ENCODE measurements at regions not wholly inside any gene's neighbourhood (a gene's known extent, or its start where the extent isn't known, plus 50 kb on each side); places are given as distances from the start of the nearest gene placed in this dataset.
"Not testable (repeated sequence)": the region's sequence is repeated elsewhere in the genome, so short reads cannot be mapped to it uniquely, and the experiment has no call there.

DNA sequence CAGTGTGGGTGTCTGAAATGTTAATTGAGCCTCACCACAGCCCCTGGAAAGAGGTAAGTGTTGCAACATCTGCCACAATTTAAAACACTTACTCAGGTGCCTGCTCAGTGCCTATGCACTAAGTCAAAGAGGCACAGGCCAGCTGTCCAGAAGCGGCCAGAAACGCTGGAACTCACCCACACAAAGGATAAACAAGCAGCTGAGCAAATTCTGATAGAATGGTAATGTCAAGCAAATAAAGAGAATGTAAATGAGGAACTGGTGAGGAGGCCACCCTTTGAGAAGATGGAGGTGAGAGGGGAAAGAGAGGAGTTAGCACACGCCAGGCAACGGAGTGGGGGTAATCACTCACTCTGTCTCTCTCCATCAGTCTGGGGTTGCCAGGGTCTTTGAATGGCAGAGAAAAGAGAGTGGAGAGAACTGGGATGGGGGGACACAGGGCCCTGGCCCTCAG lies 67.7 kb upstream of the SERP2 start:
- DNase-seq (ENCODE audit: low spot score), result peak; percentile 23

DNA sequence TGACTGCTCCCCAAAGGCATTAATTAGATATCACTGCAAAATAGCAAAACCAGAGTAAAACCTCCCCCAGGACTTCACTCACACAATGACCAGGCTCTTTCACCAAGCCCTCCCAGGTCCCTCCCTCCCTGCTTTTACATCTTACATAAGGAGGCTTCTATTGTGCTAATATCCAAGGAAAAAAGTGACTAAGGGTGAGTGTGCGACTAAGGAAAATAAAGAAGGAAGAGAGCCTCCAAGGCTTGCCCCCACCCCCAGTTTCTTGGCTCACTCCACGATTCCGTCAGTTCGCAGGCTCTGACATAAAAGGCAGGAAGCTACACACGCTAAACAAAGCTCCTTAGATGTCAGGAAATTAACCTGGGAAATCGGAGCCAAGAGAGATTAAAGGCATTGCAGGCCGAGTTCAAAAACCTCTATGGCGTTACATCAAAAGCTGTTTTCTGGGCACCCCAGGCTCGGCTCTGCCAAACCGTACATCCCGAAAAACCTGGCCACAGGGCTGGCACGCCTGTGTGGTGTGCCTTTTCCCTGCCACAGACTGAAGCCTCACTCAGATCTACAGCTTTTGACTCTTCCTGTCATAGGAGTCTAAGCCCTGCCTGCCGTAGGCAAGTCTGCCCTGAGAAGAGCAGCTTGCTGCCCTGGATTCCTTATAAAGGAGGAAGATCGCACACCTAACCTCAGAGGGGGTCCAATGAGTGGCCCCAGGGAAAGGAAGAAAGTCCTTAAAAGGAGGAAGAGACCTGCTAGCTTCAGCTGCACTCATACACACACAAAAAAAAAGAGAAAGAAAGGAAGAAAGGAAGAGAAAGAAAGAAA lies 67.0 kb upstream of the SERP2 start:
- DNase-seq (ENCODE audit: low spot score), result peak; percentile 99

- DNase-seq (ENCODE audit: low spot score), result no peak
These were observed 66.4 kb upstream of the SERP2 start for GRCh38 chr13:44307255-44307654.

- no peak for DNase-seq (ENCODE audit: low spot score)
These were observed 65.8 kb upstream of the SERP2 start for GRCh38 chr13:44307844-44308243.

- no peak for DNase-seq (ENCODE audit: low spot score)
These were observed 65.3 kb upstream of the SERP2 start for GRCh38 chr13:44308352-44308751.

DNA sequence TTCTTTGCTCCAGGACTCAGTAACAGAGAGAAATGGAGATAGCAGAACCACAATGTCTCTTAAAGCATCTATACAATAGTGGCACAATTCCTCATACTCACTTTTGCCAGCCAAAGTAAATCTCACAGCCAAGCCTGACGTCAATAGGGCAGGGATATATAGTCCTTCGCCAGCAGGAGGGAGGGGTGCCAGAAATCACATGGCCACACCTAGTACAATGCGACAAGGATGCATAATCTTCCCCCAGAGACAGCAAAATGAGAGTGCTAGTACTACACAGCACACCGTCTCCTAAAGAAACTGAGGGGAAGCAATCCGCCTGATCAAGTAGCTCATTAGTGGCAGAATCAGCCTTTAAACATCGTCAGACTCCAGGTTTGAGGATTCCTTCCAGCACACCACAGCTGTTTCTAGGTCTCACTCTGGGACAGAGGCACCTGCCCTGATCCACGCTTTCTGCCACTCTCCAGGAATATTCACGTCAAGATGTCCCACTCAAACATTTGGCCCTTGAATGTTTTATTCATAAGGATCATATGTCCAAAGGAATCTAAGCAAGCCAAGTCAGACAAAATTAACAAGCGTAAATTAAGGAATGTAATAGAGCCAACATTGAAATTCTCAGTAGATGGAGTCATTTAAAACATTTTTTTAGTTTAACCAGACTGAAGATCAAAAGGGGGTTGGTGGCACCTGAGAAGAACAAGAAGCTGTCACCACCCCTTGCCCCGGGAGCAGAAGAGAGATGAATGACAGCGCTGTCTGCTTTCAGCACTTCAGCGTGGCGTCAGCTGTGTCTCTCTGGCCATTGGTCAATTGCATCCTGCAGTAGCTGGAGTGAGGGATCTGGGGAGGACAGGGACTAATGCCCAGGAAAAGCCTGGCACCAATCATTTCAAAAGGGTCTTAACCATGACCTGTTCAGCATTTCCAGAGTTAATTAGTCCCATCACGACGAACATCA lies 63.5 kb upstream of the SERP2 start:
- no peak for DNase-seq (ENCODE audit: low spot score)

DNA sequence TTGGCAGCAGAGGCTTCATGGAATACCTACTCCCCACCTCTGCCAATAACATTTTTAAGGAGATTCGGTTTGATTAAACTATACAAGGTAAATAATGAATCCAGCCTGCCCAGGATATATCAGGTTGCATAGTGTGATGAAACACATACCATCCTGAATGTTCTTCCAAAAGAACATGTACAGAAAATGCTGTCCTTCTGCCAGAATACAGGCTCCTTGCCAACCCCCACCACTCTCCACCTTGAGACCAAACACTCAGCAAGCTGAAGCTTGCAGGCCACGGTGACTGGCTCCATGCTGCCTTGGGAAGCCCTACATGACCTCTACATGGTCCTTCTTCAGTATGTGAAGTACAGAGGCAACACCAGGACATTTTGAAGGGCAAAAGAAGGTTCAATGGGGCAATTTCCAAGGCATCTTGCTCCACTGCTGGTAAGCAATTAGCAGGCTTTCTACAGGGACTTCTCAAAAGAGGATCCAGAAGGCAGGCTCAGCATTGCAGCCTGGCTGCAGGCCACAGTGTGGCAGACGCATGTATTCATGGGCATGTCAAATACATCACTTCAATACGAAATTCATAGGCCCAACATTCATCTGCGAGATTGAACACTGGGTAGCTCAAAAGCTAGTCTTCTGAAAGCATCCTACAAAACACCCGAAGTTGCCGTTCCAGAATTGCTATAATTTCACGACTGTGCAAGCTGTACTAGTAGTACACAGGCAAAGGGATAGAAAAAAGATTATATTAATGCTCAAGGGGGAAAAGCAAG lies 62.4 kb upstream of the SERP2 start:
- DNase-seq (ENCODE audit: low spot score), result no peak

GRCh38 chr13:44312131-44312530 lies 61.5 kb upstream of the SERP2 start:
- DNase-seq (ENCODE audit: low spot score), result no peak

- DNase-seq (ENCODE audit: low spot score), result peak; percentile 81
These were observed 60.6 kb upstream of the SERP2 start for GRCh38 chr13:44312834-44313551.

DNA sequence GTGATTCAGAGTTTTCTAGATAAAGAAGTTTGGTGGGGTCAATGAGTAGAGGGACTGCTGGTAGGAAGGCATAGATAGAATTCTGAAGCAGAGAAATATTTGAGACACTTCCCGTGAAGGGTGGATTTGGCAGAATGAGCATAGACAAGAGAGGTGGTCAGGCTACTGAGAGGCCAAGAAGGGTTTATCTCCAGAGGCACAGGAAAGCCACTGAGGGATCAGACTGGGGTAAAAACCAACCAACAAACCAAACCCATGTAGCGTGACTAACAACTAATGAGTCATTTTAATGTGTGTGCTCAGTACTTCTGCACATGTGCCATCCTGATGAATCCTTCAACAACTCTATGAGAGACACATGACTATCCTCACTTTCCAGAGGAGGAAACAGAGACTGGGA lies 60.0 kb upstream of the SERP2 start:
- peak; percentile 52 for DNase-seq (ENCODE audit: low spot score)

DNA sequence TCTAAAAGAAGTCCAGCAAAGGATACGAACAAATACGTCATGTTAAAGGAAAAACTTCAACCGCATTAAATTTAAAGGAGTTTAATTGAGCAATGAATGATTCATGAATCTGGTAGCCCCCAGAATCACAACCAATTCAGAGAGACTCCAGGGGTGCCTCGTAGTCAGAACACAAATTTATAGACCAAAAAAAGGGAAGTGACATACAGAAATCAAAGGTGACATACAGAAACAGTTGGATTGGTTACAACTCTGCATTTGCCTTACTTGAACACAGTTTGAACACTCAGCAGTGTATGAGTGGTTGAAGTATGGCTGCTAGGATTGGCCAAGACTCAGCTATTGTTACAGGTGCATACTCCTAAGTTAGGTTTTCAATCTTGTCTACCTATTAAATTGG lies 59.5 kb upstream of the SERP2 start:
- not testable (repeated sequence) for DNase-seq (ENCODE audit: low spot score)

DNA sequence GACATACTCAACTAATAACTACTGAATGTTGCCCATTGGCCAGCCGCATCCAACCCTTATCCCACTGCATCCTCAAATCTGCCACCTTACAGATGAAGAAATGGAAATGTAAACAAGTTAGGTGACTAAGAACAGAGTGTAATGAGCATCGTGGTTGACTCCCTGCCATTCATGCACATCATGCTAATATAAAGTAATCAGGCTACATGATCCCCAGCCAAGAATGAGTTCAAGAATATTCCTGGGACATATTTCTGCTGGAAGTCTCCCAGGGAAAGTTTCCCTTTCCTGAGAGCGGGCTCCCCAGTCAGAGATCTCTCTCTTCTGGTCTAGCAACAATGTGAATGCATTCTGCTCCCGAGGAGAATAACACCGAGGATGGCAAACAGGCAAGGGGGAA lies 55.9 kb upstream of the SERP2 start:
- DNase-seq (ENCODE audit: low spot score), result no peak

- DNase-seq (ENCODE audit: low spot score), result no peak
These were observed 55.5 kb upstream of the SERP2 start for GRCh38 chr13:44318161-44318560.

DNA sequence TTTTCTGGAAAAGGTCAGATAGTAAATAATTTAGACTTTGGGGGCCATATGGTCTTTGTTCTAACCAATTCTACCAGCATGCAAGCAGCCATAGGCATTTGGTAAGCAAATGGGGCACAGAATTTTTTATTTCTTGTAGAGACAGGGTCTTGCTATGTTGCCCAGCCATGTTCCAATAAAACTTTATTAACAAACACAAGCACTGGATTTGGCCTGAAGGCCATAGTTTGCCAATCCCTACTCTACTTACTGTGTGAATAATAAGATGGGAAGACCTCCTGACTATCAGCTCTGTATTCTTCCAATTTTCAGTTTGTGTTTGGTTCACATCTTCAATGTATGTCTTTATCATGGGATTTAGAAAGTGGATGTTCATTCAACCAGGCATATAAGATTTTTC lies 53.0 kb upstream of the SERP2 start:
- DNase-seq (ENCODE audit: low spot score), result no peak

GRCh38 chr13:44321961-44322360 lies 51.7 kb upstream of the SERP2 start:
- no peak for DNase-seq (ENCODE audit: low spot score)

DNA sequence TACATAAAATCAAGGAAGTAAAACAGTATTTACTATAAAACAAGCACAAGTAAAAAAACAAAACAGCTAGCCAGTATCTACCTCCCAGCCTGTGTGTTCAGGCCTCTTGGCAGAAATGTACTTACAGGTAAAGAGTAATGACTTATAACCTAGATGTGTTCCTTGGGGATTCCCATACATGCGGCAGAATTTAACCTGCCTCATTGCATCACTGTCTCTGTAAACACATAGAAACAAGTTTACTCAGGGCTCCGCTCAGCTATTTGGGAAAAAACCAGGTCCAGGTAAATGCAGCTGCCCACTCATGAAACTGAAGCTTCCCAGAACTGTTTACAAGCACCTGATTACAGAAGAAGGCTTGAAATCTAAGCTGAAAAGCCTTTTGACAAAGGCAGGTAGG lies 50.7 kb upstream of the SERP2 start:
- DNase-seq (ENCODE audit: low spot score), result no peak

DNA sequence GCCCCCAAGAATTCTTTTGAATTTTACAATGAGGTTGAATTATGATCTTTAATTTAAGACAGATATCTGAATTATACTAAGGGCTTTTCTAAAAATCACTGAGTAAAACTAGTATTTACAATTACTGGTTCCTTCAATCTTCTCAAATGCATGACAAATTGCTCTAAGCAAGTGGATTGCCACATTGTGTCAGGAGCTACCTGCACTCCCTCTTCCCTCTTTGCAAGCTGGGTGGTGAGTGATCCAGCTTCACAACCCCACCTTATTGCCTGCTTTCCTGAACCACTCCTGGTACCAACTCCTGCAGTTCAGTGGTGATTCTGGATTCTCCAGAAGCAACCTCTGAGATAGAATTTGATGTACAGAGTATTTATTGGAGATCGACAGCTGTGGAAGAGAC lies 49.9 kb upstream of the SERP2 start:
- DNase-seq (ENCODE audit: low spot score), result no peak

All from kidney capillary endothelial cell (primary cell).